PC-9 (cell line): ENCODE measurements at regions not wholly inside any gene's neighbourhood (a gene's known extent, or its start where the extent isn't known, plus 50 kb on each side); places are given as distances from the start of the nearest gene placed in this dataset.

Experiments
- BruUV-seq: library from RNA; stranded (reverse); fragments of 400-500 nt; replicated peaks from 2 replicates; lab custom pipeline; 2021; lab: Mats Ljungman, UMichigan
- CTCF ChIA-PET: fragments of 300-600 bp; sonication (Branson Sonifier 250); formaldehyde crosslinking; loops from one replicate; lab custom pipeline; 2022; ENCODE audit warnings: antibody characterized with exemption; lab: Charles Lee
- POLR2A ChIA-PET: fragments of 300-600 bp; sonication (Branson Sonifier 250); formaldehyde crosslinking; loops from one replicate; lab custom pipeline; 2022; ENCODE audit warnings: antibody characterized with exemption; ENCODE audit not compliant: unreplicated experiment; lab: Charles Lee
- DNase-seq, 2 experiments: peaks; one replicate each; pipeline versions ENCODE4 v3.0.0 to v3.0.0-alpha.2; 2015 to 2022; ENCODE audit warnings: mixed read lengths in 1 of 2
- H2AFZ ChIP-seq: fragments of 200-600 bp; sonication (generic); 2 replicates; pipeline ENCODE4 v1.8.1; 2017; ENCODE audit warnings: antibody characterized with exemption
- H3F3A ChIP-seq: fragments of 200-600 bp; sonication (generic); 2 replicates; pipeline ENCODE4 v1.8.1; 2017; ENCODE audit warnings: antibody characterized with exemption, mild to moderate bottlenecking, low read depth; ENCODE audit not compliant: insufficient read depth
- H3K27ac ChIP-seq: fragments of 200-600 bp; sonication (generic); 2 replicates; pipeline ENCODE4 v1.6.1; 2016; ENCODE audit warnings: mixed run types
- H3K27me3 ChIP-seq: fragments of 200-600 bp; sonication (generic); 2 replicates; pipeline ENCODE4 v1.6.1; 2016; ENCODE audit warnings: low read depth, mixed run types; ENCODE audit not compliant: insufficient read depth
- H3K36me3 ChIP-seq: fragments of 200-600 bp; sonication (generic); 2 replicates; pipeline ENCODE4 v1.6.1; 2016; ENCODE audit warnings: low read depth, mixed run types
- H3K4me1 ChIP-seq: fragments of 200-600 bp; sonication (generic); replicated peaks from 2 replicates; pipeline ENCODE4 v1.6.1; 2016; ENCODE audit warnings: mixed run types; ENCODE audit not compliant: insufficient read depth
- H3K4me2 ChIP-seq: fragments of 200-600 bp; sonication (generic); 2 replicates; pipeline ENCODE4 v1.6.1; 2017; ENCODE audit warnings: mixed run types
- H3K4me3 ChIP-seq: fragments of 200-600 bp; sonication (generic); 2 replicates; pipeline ENCODE4 v1.6.1; 2016; ENCODE audit warnings: mixed run types
- H3K79me2 ChIP-seq: fragments of 200-600 bp; sonication (generic); 2 replicates; pipeline ENCODE4 v1.6.1; 2017; ENCODE audit warnings: low read depth, mixed run types
- H3K9me2 ChIP-seq: fragments of 200-600 bp; sonication (generic); 2 replicates; pipeline ENCODE4 v1.8.1; 2017; ENCODE audit warnings: mild to moderate bottlenecking; ENCODE audit not compliant: insufficient read depth
- H3K9me3 ChIP-seq: fragments of 200-600 bp; sonication (generic); 2 replicates; pipeline ENCODE4 v1.8.1; 2016; ENCODE audit warnings: low read depth; ENCODE audit not compliant: insufficient read depth
- H4K20me1 ChIP-seq: fragments of 200-600 bp; sonication (generic); 2 replicates; pipeline ENCODE4 v1.8.1; 2017; ENCODE audit not compliant: insufficient read depth
- EZH2 ChIP-seq: fragments of 200-600 bp; sonication (generic); IDR thresholded peaks from 2 replicates; pipeline ENCODE4 v1.8.0; 2017; ENCODE audit warnings: antibody characterized with exemption, low read depth
- intact Hi-C: fragments of 100-400 bp; cut with micrococcal nuclease; formaldehyde crosslinking; loops from one replicate; pipeline ENCODE4 v1.10.0; 2022; ENCODE audit not compliant: unreplicated experiment
- TF ChIP-seq, protein P1 (sequence below): fragments of 200-600 bp; sonication (generic); conservative IDR thresholded peaks from 2 replicates; pipeline ENCODE4 v1.6.1; 2017; ENCODE audit warnings: mixed run types, antibody characterized with exemption, mild to moderate bottlenecking, moderate library complexity

DNA sequence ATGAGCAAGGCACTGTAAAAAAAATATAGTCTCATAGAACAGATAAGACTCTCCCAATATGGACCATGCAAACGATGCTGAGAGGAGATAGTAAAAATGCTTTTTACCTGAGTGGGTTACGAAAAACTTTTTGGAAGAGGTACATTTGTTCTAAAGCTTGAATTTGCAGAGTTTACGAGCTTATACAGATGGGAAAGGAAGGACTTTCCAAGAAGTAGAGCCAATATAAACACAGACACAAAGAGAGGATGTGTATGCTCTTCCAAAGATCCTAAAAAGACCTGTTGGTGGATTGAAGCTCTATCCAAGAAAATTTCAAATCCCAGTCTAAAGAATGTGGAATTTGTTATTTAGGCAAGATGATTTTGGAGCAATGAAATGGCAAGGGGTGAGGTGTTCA is 127.1 kb upstream of the SLCO6A1 start:
- ChIA-PET CTCF (no interaction called here), POLR2A (no interaction called here)
- Histone ChIP-seq H3F3A (peaks cover 7% of the 10 kb centered on the region), H3K9me2 (no peaks in the 10 kb centered on the region), H4K20me1 (no peaks in the 10 kb centered on the region), H3K9me3 (peaks cover 2% of the 10 kb centered on the region; the same call in 1 of the 2 replicates), H3K27ac (no peak overlapping the region), H2AFZ (no peak overlapping the region), H3K4me2 (no peak overlapping the region), H3K27me3 (no peaks in the 10 kb centered on the region), H3K4me1 (peaks cover 29% of the 10 kb centered on the region), H3K79me2 (no peaks in the 10 kb centered on the region), H3K4me3 (no peak overlapping the region), H3K36me3 (no peaks in the 10 kb centered on the region)
- no peak for DNase-seq
- BruUV-seq, result no TSS peak
- TF ChIP-seq, protein P1, sequence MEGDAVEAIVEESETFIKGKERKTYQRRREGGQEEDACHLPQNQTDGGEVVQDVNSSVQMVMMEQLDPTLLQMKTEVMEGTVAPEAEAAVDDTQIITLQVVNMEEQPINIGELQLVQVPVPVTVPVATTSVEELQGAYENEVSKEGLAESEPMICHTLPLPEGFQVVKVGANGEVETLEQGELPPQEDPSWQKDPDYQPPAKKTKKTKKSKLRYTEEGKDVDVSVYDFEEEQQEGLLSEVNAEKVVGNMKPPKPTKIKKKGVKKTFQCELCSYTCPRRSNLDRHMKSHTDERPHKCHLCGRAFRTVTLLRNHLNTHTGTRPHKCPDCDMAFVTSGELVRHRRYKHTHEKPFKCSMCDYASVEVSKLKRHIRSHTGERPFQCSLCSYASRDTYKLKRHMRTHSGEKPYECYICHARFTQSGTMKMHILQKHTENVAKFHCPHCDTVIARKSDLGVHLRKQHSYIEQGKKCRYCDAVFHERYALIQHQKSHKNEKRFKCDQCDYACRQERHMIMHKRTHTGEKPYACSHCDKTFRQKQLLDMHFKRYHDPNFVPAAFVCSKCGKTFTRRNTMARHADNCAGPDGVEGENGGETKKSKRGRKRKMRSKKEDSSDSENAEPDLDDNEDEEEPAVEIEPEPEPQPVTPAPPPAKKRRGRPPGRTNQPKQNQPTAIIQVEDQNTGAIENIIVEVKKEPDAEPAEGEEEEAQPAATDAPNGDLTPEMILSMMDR, result no peak
- no peak for TF ChIP-seq EZH2
- intact Hi-C loops, result no loop called here

DNA sequence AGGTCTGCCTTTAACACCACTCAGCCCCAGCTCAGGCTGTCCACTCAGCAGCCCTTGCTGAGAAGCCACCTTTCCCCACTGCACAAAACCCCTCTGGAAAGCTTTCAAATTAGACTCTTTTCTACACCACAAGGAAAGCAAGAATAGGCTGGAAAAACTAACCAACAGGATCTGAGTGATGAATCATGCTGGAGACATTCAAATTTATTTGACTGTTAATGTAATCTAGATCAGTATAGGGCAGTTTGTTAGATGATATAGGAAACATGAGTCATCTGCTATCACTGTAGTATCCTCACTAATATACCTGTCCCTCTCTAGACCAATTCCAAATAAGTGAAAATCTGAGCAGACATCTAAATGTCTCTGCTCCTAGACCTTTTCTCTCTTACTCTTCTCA is 127.8 kb upstream of the PAM start:
- Histone ChIP-seq H3K36me3 (no peaks in the 10 kb centered on the region), H4K20me1 (no peaks in the 10 kb centered on the region), H3K79me2 (no peaks in the 10 kb centered on the region), H3K9me2 (no peaks in the 10 kb centered on the region), H3K27me3 (no peaks in the 10 kb centered on the region), H2AFZ (no peak overlapping the region), H3K4me2 (peak overlapping the region; percentile 34; the same call in 1 of the 2 replicates), H3F3A (peaks cover 7% of the 10 kb centered on the region), H3K27ac (no peak overlapping the region), H3K9me3 (no peaks in the 10 kb centered on the region; the same call in 1 of the 2 replicates), H3K4me1 (peaks cover 29% of the 10 kb centered on the region), H3K4me3 (no peak overlapping the region)
- BruUV-seq, result no TSS peak
- peak in 1 of 2 experiments; percentile 68 for DNase-seq
- TF ChIP-seq, protein P1, result no peak
- no peak for TF ChIP-seq EZH2
- ChIA-PET POLR2A (no interaction called here), CTCF (no interaction called here)
- intact Hi-C loops, result no loop called here

DNA sequence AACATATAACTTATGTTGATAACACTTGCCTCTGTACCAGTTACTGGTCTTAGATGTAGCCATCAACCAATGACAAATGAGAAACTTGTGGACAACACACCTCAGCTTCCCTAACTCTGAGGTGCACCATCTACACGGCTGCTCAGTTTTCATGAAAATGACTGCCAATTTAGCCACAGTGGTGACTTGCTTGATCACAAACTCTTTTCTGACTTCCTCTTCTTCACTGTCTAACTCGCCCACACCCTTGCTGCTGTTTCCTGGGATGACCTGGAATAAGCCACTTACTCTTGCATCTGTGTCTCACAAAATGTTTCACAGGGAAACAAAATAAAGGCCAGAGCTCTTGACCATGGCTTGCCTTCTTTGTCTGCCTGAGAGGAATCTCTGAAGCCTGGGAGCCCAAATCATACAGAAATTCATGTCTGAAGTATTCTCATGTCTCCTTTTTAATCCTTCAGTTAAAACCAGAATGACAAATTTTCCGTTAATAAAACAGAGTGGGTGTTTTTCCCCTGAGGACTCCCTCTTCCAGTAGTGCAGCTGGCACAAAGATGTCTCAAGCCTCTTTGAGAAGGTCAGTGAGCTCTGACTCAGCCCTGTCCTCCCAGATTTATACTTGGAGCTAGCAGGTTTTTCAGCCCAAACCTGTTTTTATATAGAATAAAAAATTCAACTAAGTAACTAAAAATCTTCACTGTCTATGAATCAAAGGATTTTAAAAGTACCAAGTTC is 126.5 kb upstream of the PAM start:
- H3K27ac ChIP-seq, result no peak overlapping the region
- BruUV-seq, result no TSS peak
- no peaks in the 10 kb centered on the region for H4K20me1 ChIP-seq
- ChIA-PET CTCF (no interaction called here), POLR2A (no interaction called here)
- H3K4me1 ChIP-seq, result peaks cover 29% of the 10 kb centered on the region
- intact Hi-C loops, result loop anchor here (2.0 kb wide), 1 partner anchor 40 kb away; no protein-coding TSS in a partner anchor
- no peaks in the 10 kb centered on the region for H3K36me3 ChIP-seq
- no peaks in the 10 kb centered on the region for H3K27me3 ChIP-seq
- no peaks in the 10 kb centered on the region for H3K9me2 ChIP-seq
- no peak overlapping the region for H2AFZ ChIP-seq
- H3K4me2 ChIP-seq, result peak overlapping the region; percentile 60
- no peak for TF ChIP-seq EZH2
- TF ChIP-seq, protein P1, result no peak
- no peaks in the 10 kb centered on the region; the same call in 1 of the 2 replicates for H3K9me3 ChIP-seq
- DNase-seq, result peak; percentile 31 to 85
- no peak overlapping the region for H3K4me3 ChIP-seq
- H3K79me2 ChIP-seq, result no peaks in the 10 kb centered on the region
- peaks cover 7% of the 10 kb centered on the region for H3F3A ChIP-seq
